GM18873 (cell line): ENCODE measurements at regions not wholly inside any gene's neighbourhood (a gene's known extent, or its start where the extent isn't known, plus 50 kb on each side); places are given as distances from the start of the nearest gene placed in this dataset.
"Not testable (repeated sequence)": the region's sequence is repeated elsewhere in the genome, so short reads cannot be mapped to it uniquely, and the experiment has no call there.

Experiments
- ATAC-seq: cut with Tn5 transposase; IDR thresholded peaks from one replicate; pipeline ENCODE4 v1.9.1; 2021; ENCODE audit warnings: mild to moderate bottlenecking, moderate library complexity, moderate number of reproducible peaks; ENCODE audit not compliant: unreplicated experiment, low FRiP score

DNA sequence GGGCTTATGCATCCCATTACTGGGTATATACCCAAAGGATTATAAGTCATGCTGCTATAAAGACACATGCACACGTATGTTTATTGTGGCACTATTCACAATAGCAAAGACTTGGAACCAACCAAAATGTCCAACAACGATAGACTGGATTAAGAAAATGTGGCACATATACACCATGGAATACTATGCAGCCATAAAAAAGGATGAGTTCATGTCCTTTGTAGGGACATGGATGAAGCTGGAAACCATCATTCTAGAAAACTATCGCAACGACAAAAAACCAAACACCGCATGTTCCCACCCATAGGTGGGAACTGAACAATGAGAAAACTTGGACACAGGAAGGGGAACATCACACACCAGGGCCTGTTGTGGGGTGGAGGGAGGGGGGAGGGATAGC lies 323.3 kb upstream of the FGF16 start:
- not testable (repeated sequence) for ATAC-seq

DNA sequence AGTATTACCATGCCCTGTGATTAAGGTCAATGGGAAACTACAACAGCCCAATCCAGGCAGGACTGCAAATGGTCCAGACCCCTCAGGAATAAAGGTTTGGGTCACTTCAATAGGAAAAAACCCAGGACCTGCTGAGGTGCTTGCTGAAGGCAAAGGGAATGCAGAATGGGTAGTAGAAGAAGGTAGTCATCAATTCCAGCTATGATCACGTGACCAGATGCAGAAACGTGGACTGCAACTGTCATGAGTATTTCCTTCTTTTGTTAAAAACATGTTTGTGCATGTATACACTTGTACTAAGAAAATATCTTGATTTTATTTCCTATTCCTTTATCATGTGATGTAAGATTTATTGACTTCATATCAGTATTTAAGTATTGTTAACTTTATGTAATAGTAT lies 319.6 kb upstream of the FGF16 start:
- ATAC-seq, result not testable (repeated sequence)

DNA sequence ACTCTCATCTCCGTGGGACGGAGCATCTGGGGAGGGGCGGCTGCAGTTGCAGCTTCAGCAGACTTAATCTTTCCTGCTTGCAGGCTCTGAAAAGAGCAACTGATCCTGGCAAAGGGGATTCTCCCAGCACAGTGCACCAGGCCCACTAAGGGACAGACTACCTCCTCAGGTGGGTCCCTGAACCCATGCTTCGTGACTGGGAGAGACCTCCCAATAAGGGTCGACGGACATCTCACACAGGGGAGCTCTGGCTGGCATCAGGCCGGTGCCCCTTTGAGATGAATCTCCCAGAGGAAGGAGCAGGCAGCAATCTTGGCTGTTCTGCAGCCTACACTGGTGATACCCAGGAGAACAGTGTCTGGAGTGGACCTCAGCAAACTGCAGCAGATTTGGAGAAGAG lies 303.3 kb upstream of the FGF16 start:
- ATAC-seq, result no peak

DNA sequence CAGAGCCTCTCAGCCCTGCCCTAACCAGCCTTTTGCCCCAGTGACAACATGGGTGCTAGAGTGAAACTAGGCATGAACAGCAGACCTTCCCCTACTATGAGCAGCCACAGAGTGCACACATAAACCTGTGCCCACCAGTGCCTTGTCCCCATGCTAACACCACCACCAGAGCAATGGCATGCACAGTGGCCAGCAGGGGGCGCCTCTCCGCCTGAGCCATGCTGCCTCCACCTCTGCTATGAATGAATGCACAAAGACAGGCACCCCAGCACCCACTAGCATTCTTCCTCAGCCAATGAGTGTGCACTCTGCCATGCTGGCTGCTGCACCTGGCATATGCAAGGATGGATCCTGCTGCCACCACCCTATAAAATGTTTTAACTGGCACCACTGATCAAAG lies 286.9 kb upstream of the FGF16 start:
- ATAC-seq, result no peak

DNA sequence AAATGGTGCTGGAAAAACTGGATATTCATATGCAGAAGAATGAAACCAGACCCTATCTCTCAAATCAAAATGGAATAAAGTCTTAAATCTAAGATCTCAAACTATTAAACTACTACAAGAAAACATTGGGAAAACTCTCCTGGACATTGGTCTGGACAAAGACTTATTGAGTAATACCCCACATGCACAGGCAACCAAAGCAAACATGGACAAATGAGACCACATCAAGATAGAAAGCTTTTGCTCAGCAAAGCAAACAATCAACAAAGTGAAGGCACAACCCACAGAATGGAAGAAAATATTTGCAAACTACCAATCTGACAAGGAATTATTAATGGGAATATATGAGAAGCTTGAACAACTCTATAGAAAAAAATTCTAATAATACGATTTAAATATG lies 284.4 kb upstream of the FGF16 start:
- ATAC-seq, result no peak

DNA sequence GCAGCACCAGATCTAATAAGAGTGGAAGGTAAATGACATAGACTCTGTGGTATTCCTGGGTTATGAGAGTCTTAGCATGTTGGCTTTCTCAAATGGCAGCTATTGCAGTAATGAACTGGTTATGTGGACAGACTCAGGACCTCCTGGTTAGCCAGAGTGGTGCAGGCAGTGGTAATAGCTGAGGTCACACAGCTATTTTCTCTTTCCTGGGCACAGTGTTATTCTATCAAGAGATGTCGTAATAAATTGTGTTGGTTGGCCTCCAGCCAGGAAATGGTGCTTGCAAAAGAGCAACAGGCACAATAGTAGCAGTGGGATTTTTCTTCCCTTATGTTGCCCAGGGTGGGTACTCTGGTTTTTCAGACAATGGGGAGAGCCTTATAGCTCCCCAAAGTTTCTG lies 279.2 kb upstream of the FGF16 start:
- no peak for ATAC-seq

DNA sequence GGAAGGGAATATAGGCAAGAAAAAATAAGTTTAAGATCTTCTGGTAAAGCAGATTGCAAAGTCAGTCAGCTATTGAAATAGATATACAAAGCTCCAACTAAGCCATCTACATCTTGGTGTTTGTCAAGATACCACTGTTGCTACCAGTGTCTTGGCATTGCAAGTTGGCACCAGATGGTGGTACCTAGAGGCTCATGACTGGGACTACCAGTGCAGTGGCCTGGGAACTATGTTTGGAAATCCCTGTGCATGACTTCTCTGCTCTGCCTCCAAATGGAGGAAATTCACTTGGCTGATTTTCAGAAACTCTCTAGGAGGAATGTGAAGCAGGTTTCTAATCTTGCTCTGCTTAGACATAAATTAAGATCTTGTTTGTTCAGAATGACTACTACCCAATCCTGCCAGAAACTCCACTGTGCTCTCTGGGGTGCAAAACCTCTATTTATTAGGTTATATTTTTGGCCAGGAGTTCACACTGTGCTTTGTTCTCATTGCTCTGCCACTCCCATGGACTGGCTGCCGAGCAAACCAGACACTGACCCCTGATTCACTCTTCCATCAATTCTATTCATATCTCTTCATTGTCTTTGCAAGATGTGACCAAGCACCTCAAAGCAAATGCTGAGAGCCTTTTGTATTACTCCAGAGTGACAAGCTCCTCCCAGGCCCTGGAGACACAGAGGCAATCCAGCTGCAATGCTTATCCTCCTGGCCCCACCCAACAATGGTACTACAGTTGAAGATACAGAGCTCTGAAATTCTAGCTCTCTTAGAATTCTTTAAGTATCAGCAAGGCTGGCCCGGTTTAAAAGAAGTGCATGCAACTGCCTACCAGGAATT lies 272.3 kb upstream of the FGF16 start:
- ATAC-seq, result no peak

DNA sequence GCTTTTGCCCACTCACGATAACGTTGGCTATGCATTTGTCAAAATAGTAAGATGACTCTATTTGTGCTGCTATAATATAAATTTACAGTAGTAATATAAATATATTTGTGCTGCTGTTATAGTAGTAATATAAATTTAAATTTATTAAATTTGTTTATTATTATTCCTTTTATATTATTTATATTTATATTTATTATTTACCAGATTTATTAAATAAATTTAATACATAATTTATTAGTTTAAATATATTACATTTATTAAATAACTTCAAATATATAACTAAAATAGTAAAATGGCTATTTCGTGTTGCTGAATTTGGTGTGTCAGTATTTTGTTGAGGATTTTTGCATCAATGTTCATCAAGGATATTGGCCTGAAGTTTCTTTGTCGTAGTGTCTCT lies 246.5 kb upstream of the FGF16 start:
- no peak for ATAC-seq

DNA sequence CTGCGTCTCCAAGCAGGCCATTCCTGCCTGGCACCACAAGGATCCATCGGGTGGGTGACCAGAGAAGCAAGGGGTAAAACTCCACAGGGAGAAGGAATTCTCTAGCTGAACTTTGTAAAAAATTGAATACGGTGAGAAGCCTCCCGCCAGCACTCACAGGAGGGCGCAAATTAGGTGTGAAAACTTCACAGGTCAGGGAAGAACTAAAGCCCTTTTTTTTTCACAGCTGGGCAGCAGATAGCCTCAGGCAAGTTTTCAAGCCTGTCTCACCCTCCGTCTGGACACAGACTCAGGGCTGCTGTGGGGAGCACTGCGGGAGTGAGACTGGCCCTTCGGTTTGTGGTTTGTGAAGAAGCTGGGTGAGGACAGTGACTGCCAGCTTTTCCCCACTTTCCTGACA lies 224.1 kb upstream of the FGF16 start:
- ATAC-seq, result no peak

DNA sequence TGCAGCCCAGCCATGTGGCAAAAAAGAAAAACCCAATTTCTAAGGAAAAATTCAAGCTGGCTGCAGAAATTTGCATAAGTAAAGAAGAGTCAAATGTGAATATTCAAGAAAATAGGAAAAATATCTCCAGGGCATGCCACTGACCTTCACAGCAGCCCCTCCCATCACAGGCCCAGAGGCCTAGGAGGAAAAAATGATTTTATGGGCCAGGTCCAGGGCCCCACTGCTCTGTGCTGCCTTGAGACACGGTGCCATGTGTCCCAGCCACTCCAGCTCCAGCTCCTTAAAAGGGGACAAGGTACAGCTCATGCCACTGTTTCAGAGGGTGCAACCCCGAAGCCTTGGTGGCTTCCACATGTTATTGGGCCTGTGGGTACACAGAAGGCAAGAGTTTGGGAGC lies 182.7 kb upstream of the FGF16 start:
- no peak for ATAC-seq

DNA sequence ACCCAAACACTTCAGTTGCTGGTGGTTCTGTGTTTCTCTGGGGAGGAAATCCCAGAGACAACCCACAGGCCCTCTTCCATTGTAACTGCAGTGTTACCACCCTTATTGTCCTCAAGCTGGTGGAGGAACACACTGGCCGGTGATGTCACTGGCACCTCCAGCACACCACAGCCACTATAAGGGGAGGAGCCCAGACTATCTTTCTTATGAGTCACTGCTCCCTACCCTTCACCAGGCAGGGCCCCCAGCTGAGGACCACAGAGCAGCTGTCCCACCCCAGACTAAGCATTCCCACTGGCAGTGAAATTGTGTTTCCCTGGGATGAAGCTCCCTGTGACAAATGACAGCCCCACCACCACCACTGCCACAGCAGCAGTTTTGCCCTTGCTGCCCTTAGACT lies 171.8 kb upstream of the FGF16 start:
- ATAC-seq, result no peak

DNA sequence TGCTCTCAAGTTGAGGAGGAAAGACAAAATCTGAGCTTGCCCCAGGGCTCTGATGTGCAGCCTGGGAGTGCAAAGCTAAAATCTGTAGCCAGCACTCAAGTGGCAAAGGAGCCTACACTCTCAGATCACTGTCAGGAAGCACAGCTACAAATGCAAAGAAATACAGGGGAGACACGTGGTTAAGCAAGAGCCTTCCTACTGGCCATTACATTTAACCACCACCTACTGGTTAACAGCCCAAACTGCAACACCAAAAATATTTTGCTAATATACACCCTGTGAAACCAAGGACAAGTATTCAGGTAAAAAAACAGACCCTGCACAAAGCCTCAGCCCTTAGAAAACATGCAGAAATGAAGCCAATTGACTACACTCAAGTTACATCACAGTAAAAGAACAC lies 170.4 kb upstream of the FGF16 start:
- ATAC-seq, result no peak

DNA sequence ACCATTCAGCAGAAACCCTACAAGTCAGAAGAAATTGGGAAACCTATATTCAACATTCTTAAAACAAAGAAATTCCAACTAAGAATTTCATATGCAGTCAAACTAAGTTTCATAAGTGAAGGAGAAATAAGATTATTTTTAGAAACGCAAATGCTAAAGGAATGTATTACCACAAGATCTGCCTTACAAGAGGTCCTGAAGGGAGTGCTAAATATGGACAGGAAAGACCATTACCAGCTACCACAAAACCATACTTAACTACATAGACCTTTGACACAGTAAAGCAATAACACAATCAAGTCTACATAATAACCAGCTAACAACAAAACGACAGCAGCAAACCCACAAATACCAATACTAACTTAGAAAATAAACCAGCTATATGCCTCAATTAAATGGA lies 169.3 kb upstream of the FGF16 start:
- no peak for ATAC-seq

DNA sequence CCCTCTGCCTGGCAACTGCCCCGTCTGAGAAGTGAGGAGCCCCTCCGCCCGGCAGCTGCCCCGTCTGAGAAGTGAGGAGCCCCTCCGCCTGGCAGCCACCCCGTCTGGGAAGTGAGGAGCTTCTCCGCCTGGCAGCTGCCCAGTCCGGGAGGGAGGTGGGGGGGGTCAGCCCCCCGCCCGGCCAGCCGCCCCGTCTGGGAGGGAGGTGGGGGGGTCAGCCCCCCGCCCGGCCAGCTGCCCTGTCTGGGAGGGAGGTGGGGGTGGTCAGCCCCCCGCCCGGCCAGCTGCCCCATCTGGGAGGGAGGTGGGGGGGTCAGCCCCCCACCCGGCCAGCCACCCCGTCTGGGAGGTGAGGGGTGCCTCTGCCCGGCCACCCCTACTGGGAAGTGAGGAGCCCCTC lies 167.8 kb upstream of the FGF16 start:
- not testable (repeated sequence) for ATAC-seq

DNA sequence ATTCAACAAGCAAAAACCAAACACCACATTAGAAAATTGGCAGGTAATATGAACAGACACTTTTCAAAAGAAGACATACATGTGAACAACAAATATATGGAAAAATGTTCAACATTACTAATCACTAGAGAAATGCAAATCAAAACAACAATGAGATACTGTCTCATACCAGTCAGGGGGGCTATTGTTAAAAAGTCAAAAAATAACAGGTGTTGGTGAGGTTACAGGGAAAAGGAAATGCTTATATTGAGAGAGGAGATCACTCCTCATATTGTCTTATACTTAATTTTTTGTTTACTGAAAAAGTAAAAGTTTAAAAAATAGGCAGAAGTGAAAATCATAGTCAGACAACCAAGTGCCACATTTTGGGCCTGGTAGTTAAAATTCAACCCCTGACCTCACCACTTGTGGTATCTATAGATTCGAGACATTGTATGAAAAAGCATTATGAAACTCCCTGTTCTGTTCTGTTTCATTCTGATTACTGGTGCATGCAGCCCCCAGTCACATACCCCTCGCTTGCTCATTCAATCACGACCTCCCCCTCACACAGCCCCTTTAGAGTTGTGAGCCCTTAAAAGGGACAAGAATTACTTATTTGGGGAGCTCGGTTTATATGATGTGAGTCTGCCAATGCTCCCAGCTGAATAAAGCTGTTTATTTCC lies 153.7 kb upstream of the FGF16 start:
- ATAC-seq, result no peak

DNA sequence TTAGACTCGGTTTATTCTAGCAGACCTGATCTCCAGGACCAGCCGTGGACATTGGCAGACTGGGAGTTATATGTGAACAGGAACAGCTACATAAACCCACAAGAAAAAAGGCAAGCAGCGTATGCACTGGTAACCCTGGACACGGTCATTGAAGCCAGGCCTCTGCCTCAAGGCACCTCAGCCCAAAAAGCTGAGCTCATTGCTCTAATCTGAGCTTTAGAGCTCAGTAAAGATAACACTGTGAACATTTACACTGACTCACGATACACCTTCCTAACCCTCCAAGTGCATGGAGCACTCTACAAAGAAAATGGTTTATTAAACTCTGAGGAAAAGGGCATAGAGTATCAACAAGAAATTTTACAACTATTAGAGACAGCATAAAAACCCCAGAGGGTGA lies 148.9 kb upstream of the FGF16 start:
- ATAC-seq, result no peak

DNA sequence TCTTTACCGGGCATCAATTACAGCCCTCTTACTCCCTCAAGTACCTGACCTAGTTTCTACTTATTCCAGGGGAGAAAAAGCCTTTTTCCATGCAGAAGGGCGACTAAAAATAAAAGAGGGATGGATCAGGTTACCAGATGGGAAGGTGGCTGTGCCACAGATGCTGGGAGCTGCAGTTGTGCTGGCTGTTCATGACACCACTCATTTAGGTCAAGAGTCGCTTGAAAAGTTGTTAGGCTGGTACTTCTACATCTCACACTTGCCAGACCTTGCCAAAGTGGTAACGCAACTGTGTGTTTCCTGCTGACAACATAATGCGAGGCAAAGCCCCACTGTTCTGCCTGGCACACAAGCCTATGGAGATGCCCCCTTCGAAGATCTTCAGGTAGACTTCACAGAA lies 148.4 kb upstream of the FGF16 start:
- no peak for ATAC-seq

DNA sequence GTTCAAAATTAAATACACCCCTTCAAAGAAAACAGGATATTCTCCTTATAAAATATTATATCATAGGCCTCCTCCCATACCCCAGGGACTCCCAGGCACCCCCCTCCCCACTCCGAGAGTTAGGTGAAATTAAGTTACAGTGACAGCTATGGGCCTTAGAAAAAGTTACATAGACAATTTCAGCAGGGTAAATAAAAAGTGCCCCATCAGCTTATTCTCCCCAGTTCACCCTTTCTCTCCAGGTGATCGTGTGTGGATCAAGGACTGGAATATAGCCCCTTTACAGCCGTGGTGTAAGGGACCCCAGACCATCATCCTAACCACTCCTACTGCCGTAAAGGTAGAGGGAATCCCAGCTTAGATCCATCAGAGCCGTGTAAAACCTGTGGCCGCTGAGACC lies 147.6 kb upstream of the FGF16 start:
- no peak for ATAC-seq

DNA sequence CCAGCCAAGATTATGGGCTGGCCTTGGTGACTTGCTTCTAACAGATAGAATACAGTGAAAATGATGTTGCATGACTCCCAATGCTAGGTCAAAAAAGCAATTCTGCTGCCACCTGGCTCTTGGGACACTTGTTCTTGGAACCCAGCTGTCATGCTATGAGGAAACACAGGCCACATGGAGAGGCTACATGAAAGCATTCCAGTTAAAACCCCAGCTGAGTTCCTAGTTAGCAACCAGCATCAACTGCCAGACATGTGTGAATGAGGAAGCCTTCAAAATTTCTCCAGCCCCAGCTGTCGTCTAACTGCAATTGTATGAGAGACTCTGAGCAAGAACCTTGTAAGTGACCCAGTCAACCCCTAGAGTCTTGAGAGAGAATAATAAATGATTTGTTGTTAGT lies 105.2 kb upstream of the FGF16 start:
- no peak for ATAC-seq

DNA sequence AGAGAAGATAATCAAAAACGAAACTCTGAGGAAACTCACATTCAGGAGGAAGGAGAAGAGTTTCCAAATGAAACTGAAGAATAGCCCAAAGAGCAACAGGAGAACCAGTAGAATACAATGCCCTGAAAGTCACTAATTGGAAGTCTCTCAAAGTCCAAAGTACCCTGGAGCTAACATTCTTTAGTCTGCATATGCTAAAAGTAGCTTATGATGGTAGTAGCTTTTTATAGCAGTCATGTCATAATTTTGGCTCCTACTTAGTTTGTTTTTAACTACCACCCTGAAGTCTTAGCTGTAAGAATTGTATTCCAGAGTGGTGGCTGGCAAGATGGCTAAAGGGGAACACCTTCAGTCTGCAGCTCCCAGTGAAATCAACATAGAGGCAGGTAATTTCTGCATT lies 100.3 kb upstream of the FGF16 start:
- no peak for ATAC-seq

DNA sequence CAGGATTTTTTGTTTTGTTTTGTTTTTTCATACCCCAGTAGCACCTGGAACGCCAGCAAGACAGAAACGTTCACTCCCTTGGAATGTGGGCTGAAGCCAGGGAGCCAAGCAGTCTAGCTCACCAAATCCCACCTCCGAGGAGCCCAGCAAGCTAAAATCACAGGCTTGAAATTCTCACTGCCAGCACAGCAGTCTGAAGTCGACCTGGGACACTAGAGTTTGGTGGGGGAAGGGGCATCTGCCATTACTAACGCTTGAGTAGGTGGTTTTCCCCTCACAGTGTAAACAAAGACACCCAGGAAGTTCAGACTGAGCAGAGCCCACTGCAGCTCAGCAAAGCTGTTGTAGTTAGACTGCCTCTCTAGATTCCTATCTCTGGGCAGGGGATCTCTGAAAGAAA lies 99.6 kb upstream of the FGF16 start:
- no peak for ATAC-seq

DNA sequence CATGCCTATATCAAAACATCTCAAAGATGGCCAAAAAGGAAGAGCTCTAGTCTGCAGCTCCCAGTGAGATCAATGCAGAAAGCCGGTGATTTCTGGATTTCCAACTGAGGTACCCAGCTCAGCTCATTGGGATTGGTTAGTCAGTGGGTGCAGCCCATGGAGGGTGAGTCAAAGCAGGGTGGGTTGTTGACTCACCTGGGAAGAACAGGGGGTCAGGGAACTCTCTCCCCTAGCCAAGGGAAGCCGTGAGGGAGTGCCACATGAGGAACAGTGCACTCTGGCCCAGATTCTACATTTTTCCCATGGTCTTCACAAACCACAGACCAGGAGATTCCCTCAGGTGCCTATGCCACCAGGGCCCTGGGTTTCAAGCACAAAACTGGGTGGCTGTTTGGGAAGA lies 57.3 kb upstream of the FGF16 start:
- no peak for ATAC-seq
